IgD-negative memory B cell (primary cell): ENCODE measurements at regions not wholly inside any gene's neighbourhood (a gene's known extent, or its start where the extent isn't known, plus 50 kb on each side); places are given as distances from the start of the nearest gene placed in this dataset.

ENCODE experiments used
- H3K27ac Mint-ChIP-seq, 3 donors: one replicate each; pipeline ENCODE4 v1.8.0; 2020 to 2022; ENCODE audit warnings: mild to moderate bottlenecking in 3 of 3, mixed read lengths in 3 of 3, moderate library complexity in 1 of 3
- H3K27me3 Mint-ChIP-seq: one replicate; pipeline ENCODE4 v1.8.0; 2021; ENCODE audit warnings: mixed read lengths
- H3K36me3 Mint-ChIP-seq: one replicate; pipeline ENCODE4 v1.8.0; 2020; ENCODE audit warnings: mild to moderate bottlenecking, mixed read lengths
- H3K4me1 Mint-ChIP-seq, 3 donors: one replicate each; pipeline ENCODE4 v1.8.0; 2020 to 2022; ENCODE audit warnings: mixed read lengths in 3 of 3, mild to moderate bottlenecking in 1 of 3
- H3K4me3 Mint-ChIP-seq, 4 donors: one replicate each; pipeline ENCODE4 v1.8.0; 2020 to 2022; ENCODE audit warnings: mild to moderate bottlenecking in 4 of 4, mixed read lengths in 4 of 4, moderate library complexity in 3 of 4
- H3K9me3 Mint-ChIP-seq, 3 donors: one replicate each; pipeline ENCODE4 v1.8.0; 2020 to 2021; ENCODE audit warnings: mixed read lengths in 3 of 3, mild to moderate bottlenecking in 1 of 3

- Mint-ChIP-seq H3K36me3 (no peaks in the 10 kb centered on the region), H3K27ac (peak overlapping the region in 1 of 3 donors; percentile 67), H3K9me3 (no peaks in the 10 kb centered on the region), H3K4me3 (peak overlapping the region in 1 of 4 donors; percentile 75), H3K4me1 (peaks cover 18 to 29% (median 21%) of the 10 kb centered on the region in 3 donors), H3K27me3 (peaks cover 1% of the 10 kb centered on the region)
These were observed 137.1 kb downstream of the RPIA start for GRCh38 chr2:88828397-88829137.

GRCh38 chr2:88829607-88830463, 138.4 kb downstream of the RPIA start:
- Mint-ChIP-seq H3K4me3 (peak overlapping the region in 2 of 4 donors; percentile 34 to 58), H3K27me3 (no peaks in the 10 kb centered on the region), H3K27ac (no peak overlapping the region), H3K36me3 (no peaks in the 10 kb centered on the region), H3K4me1 (peaks cover 21 to 34% (median 22%) of the 10 kb centered on the region in 3 donors), H3K9me3 (no peaks in the 10 kb centered on the region)

DNA sequence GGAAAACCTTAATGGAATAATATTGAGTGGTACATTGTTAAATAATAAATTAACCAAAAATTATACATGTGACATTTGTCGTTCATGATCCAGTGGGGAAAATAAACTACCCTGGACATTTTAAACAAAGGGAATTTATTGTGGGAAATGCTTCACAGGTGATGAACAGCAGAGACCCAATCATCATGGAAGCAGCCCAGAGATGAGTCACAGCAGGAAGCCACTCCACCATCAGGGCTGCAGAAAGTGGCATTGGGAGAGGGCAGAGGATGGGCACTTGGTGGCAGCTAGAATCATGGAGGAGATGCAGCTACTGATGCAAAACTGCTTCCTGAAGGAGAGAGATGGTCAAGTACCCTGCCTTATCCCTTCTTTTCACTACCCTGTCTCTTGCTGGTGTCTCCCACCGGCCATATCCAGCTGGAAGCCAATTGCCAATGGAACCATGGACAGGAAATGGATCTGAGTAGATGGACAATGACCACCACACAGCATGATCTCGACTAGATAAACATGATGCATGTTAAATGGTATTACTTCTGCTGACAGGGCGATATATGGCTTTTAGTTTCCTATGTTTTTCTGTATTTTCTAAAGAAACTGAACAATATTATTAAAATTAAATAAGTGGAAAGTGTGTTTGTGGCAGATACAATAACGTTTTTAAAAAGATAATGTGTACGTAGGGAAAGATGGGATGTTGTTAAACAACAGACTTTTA, 139.8 kb downstream of the RPIA start:
- peak overlapping the region in 2 of 3 donors; percentile 94 for H3K27ac Mint-ChIP-seq
- peak overlapping the region; percentile 47 to 95 (median 87) for H3K4me3 Mint-ChIP-seq
- no peaks in the 10 kb centered on the region for H3K27me3 Mint-ChIP-seq
- no peaks in the 10 kb centered on the region for H3K9me3 Mint-ChIP-seq
- H3K36me3 Mint-ChIP-seq = peaks cover 1% of the 10 kb centered on the region
- H3K4me1 Mint-ChIP-seq = peaks cover 25 to 40% (median 26%) of the 10 kb centered on the region in 3 donors

GRCh38 chr2:88831792-88832248, 140.3 kb downstream of the RPIA start:
- H3K9me3 Mint-ChIP-seq = no peaks in the 10 kb centered on the region
- H3K4me3 Mint-ChIP-seq = peak overlapping the region; percentile 80 to 95 (median 92)
- peak overlapping the region; percentile 94 to 95 (median 94) for H3K27ac Mint-ChIP-seq
- peaks cover 3% of the 10 kb centered on the region for H3K36me3 Mint-ChIP-seq
- H3K27me3 Mint-ChIP-seq = no peaks in the 10 kb centered on the region
- H3K4me1 Mint-ChIP-seq = peaks cover 28 to 44% (median 31%) of the 10 kb centered on the region in 3 donors

GRCh38 chr2:88832311-88832991, 141.0 kb downstream of the RPIA start:
- peak overlapping the region; percentile 94 to 95 (median 94) for H3K27ac Mint-ChIP-seq
- H3K9me3 Mint-ChIP-seq = no peaks in the 10 kb centered on the region
- peaks cover 30 to 46% (median 32%) of the 10 kb centered on the region in 3 donors for H3K4me1 Mint-ChIP-seq
- peaks cover 3% of the 10 kb centered on the region for H3K36me3 Mint-ChIP-seq
- no peaks in the 10 kb centered on the region for H3K27me3 Mint-ChIP-seq
- peak overlapping the region; percentile 80 to 95 (median 92) for H3K4me3 Mint-ChIP-seq

GRCh38 chr2:88832992-88833389, 141.5 kb downstream of the RPIA start:
- Mint-ChIP-seq H3K9me3 (no peaks in the 10 kb centered on the region), H3K4me1 (peaks cover 29 to 45% (median 33%) of the 10 kb centered on the region in 3 donors), H3K4me3 (peak overlapping the region; percentile 80 to 95 (median 92)), H3K36me3 (peaks cover 4% of the 10 kb centered on the region), H3K27me3 (no peaks in the 10 kb centered on the region), H3K27ac (peak overlapping the region; percentile 94 to 95 (median 94))

DNA sequence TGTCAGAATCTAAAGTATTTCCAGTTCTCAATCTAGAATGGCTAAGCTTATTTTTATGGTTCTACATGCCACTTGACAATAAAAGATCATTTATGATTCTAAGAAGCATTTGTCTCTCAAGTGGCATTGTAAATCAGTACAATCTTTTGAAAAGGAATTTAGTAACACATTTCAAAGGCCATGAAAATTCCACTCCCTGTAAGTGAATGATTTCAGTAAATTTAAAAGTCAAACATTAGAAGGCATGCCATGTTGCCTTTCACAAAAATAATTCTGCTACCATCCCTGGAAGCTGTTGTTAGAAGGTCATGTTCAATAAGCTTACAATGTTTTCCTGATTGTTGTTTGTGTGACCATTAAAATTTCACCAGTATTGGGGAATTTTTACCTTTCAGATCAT, 142.9 kb downstream of the RPIA start:
- Mint-ChIP-seq H3K9me3 (no peaks in the 10 kb centered on the region), H3K27me3 (no peaks in the 10 kb centered on the region), H3K4me3 (peak overlapping the region; percentile 55 to 89 (median 78)), H3K4me1 (peaks cover 38 to 49% (median 44%) of the 10 kb centered on the region in 3 donors), H3K27ac (peak overlapping the region; percentile 91 to 99 (median 97)), H3K36me3 (peaks cover 4% of the 10 kb centered on the region)

DNA sequence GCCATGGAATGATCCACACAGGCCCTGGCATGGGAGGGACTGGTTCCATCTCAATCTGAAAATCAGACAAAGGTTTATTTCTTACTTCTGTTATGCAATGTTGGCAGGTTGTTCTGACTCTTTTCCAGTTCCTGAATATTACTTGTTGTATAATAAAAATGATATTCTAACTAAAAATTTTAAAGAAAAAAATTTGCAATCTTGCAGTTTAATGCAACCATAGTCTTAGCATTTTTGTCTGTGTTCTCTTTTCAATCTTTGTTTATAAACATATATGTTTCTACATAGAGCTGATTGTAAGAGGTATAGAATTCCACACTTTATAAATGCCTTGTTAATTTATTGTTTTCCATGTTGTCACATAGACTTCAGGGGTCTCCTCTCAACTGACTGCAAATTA, 143.4 kb downstream of the RPIA start:
- peaks cover 4% of the 10 kb centered on the region for H3K36me3 Mint-ChIP-seq
- no peaks in the 10 kb centered on the region for H3K9me3 Mint-ChIP-seq
- peak overlapping the region; percentile 91 to 99 (median 97) for H3K27ac Mint-ChIP-seq
- H3K27me3 Mint-ChIP-seq = no peaks in the 10 kb centered on the region
- H3K4me3 Mint-ChIP-seq = peak overlapping the region; percentile 55 to 89 (median 78)
- H3K4me1 Mint-ChIP-seq = peaks cover 36 to 49% (median 48%) of the 10 kb centered on the region in 3 donors

- Mint-ChIP-seq H3K27ac (peak overlapping the region; percentile 97 to 99 (median 98)), H3K4me1 (peaks cover 34 to 53% (median 49%) of the 10 kb centered on the region in 3 donors), H3K9me3 (no peaks in the 10 kb centered on the region), H3K4me3 (peak overlapping the region in 3 of 4 donors; percentile 30 to 89 (median 72)), H3K27me3 (no peaks in the 10 kb centered on the region), H3K36me3 (peaks cover 5% of the 10 kb centered on the region)
These were observed 144.3 kb downstream of the RPIA start for GRCh38 chr2:88835726-88836125.

DNA sequence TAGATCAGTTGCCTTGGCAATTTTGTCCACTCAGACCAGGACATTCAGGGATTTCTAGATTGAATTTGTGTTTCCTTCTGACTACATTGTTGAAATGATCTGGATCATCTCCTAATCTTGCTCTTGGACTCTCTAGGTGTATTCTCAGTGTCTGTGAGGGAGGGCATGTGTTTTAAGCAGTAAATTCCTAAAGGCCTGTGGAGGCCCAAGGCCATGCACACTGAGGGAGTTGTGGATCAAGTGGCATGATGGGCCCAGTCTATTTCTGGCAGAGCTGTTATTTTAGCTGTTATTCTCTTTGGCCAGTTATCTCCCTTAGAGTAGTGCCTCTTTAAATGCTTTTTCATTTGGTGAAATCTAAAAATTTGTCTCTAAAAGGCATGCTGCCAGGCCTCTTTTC, 144.9 kb downstream of the RPIA start:
- H3K27ac Mint-ChIP-seq = peak overlapping the region; percentile 97 to 99 (median 98)
- no peaks in the 10 kb centered on the region for H3K27me3 Mint-ChIP-seq
- peaks cover 7% of the 10 kb centered on the region for H3K36me3 Mint-ChIP-seq
- H3K9me3 Mint-ChIP-seq = no peaks in the 10 kb centered on the region
- peaks cover 36 to 57% (median 51%) of the 10 kb centered on the region in 3 donors for H3K4me1 Mint-ChIP-seq
- peak overlapping the region; percentile 34 to 89 (median 72) for H3K4me3 Mint-ChIP-seq

DNA sequence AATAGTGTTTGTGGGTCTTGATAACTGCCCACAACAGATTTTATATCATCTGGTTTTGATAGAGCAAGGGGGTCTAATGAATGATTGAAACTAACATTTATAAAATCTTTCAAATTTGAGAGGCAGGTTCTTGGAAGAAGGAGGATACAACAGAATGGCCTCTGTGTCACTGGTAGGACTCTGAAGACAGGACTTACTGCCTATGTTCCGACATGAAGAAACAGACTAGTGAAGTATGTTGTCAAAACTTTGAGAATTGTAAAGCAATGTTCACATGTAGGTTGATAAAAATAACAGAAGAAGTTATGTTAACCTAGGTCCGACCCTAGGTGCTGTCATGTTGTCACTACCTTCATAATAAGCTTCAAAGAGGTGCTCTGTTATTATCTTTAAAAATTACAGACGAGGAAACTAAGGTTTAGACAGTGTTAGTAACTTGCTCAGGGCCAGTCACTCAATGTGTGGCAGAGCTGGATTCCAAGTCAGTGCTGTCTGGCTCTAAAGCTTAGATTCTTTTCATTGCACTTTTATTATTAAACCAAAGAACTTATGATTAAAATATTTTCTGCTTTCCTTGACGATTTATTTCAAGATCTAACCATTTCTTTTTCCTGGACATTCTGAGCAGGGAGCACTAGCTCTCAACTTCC, 146.2 kb downstream of the RPIA start:
- Mint-ChIP-seq H3K9me3 (no peaks in the 10 kb centered on the region), H3K27ac (peak overlapping the region; percentile 98 to 99 (median 99)), H3K27me3 (no peaks in the 10 kb centered on the region), H3K4me3 (peak overlapping the region in 3 of 4 donors; percentile 85 to 93 (median 89)), H3K4me1 (peaks cover 44 to 58% (median 53%) of the 10 kb centered on the region in 3 donors), H3K36me3 (peaks cover 7% of the 10 kb centered on the region)

DNA sequence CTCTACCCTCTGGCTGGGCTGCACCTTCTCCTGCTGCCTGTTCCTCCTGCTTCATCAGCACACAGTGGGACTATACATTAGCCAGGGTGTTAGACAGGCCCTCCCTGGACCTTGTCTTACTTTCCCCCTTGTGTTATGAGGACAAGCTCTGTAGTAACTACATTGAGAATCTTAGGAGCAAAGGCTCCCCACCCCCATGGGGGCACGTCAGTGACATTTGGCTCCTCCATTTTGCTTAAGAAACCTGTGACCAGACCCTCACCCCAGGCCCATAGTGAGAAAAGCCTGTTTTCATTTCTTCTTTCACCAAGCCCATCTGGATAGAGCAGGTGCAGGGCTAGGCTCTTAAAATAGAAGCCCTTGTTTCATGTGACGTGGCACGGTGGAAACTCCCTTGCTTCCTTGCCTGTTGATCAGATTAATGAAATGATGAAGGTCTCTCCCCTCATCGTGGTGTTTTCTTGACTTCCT, 146.7 kb downstream of the RPIA start:
- Mint-ChIP-seq H3K36me3 (peaks cover 7% of the 10 kb centered on the region), H3K27me3 (no peaks in the 10 kb centered on the region), H3K9me3 (no peaks in the 10 kb centered on the region), H3K4me1 (peaks cover 44 to 59% (median 52%) of the 10 kb centered on the region in 3 donors), H3K27ac (peak overlapping the region; percentile 98 to 99 (median 99)), H3K4me3 (peak overlapping the region; percentile 49 to 93 (median 87))

DNA sequence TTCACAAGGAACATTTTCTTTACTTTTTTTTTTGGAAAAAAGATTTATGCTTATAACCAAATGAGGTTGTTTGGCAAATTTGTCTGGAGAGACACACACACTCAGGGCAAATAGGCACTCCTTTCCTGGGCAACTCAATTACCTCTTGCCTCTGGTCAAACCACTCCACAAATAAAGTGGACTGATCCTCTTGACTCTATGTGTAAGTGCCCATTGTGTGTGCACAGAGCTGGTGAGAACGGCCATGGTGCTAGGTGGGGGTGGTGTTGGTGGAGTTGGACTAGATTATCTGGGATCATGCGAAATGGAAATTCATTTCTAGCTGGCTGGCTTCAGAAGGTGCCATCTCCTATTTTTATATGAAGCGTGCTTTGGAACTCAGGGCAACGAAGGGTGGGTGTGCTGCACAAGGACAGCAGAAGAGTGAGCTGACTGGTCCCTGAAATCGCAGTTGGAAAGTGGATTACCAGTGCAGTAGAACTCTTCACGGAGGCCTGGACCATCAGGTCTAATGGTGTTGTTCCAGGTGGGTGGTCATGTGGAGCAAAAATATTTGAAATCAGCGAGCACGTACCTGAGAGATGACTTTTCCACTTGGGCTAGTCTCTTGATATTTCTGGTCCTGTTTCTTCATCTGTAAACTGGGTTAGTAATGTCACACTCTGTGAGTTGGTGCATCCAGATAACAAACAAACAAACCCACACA, 149.9 kb downstream of the RPIA start:
- Mint-ChIP-seq H3K27ac (peak overlapping the region; percentile 98 to 99 (median 99)), H3K36me3 (peaks cover 7% of the 10 kb centered on the region), H3K9me3 (no peaks in the 10 kb centered on the region), H3K4me1 (peaks cover 63 to 78% (median 77%) of the 10 kb centered on the region in 3 donors), H3K27me3 (no peaks in the 10 kb centered on the region), H3K4me3 (peak overlapping the region in 3 of 4 donors; percentile 23 to 83 (median 72))
